SHP77 (cell line): ENCODE measurements at regions not wholly inside any gene's neighbourhood (a gene's known extent, or its start where the extent isn't known, plus 50 kb on each side); places are given as distances from the start of the nearest gene placed in this dataset.
"Not testable (repeated sequence)": the region's sequence is repeated elsewhere in the genome, so short reads cannot be mapped to it uniquely, and the experiment has no call there.

Source experiments
- DNase-seq, 2 experiments: peaks; one replicate each; lab custom pipeline; 2025; lab: John Stamatoyannopoulos, UW

DNA sequence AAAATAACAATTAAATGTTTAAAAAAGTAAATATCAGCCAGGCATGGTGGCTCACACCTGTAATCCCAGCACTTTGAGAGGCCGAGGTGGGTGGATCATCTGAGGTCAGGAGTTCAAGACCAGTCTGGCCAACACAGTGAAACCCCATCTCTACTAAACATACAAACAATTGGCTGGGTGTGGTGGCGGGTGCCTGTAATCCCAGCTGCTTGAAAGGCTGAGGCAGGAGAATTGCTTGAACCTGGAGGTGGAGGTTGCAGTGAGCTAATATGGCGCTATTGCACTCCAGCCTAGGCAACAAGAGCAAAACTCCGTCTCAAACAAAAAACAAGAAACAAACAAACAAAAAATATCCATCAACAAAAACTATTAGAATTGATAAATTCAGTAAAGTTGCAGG is 77.5 kb downstream of the SNX5 start:
- not testable (repeated sequence) for DNase-seq

DNA sequence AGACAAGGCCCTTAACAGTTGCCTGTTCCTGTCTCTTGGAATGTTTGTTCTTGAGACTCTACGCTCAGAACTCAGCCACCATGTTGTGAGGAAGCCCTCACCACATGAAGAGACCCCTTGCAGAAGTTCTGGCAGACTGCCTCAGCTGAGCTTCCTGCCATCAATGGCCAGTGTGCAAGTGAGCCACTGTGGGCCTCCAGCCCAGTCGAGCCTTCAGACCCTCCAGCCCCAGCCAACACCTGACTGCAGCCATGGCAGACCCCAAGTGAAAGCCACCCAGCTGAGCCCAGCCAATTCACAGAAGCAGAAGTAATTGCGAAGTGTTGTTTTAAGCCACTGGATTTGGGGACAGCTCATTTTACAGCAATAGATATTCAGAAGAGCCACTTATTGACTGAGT is 78.3 kb downstream of the SNX5 start:
- DNase-seq = no peak

DNA sequence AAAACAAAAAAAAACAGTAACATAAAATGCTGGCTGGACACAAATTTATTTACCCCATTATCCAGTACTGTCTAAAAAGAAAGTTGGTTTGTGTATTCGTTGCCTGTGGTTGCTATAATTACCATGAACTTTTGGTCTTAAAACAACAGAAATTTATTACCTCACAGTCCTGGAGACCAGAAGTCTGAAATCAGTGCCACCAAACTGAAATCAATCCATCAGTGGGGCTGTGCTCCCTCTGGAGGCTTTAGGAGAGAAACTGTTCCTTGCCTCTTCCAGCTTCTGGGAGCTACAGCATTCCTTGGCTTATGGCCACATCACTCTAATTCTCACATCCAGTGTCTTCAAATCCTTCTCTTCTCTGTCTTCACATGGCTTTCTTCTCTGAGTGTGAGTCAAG is 79.4 kb downstream of the SNX5 start:
- no peak for DNase-seq

DNA sequence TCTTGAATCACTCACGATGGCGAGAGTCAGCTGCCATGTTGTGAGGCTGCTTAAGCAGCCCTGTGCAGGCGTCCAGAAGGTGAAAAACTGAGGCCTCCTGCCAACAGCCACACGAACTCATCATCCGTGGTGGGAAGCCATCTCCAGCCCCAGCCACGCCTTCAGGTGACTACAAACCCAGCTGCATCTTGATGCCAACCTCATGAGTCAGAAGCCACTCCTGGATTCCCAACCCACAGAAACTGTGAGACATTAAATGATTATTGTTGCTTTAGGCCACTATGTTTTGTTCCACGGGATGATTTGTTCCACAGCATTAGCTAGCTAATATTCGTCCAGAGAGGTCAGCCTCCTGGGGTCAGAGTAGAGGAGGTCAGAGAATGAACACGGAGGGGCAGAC is 80.5 kb downstream of the SNX5 start:
- no peak for DNase-seq

DNA sequence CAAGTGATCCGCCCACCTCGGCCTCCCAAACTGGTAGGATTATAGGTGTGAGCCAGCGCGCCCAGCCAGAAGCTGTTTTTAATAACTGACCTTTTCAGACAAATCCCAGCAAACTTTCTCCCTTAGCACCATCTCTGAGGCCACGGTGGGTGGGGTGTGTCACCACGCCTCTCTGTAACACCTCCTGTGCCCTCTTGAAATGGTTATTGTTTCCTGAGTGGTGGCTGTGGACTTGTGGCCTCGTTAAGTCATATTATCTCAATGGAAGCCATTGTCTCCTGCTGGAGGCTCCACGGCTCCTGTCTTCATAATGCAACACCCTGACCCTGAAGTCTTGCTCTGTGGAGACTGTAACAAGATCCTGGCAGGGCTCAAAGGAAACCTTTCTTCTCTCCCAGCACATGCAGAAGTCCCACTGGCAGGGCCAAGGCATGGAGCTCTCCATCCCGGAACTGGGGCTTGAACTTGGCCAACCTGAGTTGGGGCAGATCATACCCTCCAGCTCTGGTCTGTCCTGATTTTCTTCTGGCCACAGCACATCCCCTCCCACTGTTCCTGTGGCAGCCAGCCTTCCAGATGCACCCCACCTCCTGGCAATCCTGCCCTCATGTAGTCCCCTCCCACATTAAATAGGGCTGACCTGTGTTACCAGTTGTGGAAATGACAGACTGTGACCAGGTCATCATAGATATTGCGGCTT is 81.1 kb downstream of the SNX5 start:
- no peak for DNase-seq

DNA sequence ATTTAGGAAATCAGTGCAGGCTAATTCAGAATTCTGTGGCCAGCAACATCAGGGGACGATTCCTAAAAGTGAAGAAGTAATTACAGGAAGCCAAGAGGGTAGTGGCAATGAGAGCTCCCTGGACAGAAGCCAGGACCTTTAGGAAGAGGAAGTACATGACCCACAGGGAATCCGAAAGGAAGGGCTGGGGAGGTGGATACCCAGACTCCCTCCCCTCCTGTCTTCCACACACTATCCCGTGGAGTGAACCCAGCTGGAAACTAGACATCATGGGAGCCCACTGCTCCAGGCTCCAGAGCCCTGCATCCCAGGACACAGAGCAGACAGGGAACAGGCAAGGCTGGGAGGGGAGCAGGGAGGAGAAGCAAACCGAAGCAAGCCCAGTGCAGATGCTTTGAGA is 83.0 kb downstream of the SNX5 start:
- DNase-seq = no peak

DNA sequence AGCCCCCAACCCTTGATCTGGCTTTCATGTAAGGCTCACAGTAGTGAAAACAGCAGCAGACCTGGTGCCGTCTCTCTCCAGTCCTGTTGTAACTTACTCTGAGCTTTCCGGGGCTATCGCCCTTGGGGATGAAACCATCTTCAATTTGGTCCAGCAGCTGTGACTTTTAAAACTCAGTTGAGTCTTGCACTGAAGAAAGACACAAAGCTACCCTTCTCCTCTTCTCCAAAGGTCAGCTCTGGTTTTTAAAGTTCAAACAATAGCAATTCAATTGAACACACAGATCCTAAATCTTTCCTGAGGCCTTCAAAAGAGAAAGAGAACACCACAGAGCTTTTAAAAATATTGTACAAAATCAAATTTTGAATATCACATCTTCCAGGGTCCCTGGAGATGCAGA is 83.5 kb downstream of the SNX5 start:
- DNase-seq = no peak

DNA sequence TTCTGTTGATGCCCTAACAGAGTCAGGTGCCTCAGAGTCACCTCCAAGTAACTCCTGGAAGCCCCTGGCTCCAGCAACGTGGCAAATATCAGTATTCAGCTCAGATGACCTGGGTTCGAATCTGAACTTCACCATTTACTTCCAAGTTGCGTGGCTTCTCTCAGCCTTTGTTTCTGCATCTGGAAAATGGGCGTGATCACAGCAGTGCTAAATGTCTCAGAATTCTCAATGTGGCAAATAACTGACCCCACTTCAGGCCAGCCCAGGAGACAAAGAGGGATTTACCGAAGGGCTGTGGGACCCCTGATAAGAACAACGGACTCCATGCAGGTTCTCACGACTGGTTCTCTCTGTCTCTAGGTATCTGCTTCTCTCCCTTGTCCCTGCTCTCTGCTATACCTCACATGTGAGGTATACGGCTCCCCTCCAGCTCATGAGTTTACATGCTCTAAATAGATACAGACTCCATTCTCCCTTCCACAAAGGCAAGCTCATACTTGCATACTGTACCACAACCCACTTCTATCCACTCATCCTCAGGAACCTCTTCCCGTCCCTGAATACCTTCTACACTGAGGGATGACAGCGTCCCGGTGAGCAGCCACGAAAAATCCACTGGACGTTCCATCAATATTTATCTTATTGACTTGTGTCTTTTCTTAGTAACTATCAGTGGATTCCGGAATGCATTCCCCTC is 84.1 kb downstream of the SNX5 start:
- DNase-seq = no peak

DNA sequence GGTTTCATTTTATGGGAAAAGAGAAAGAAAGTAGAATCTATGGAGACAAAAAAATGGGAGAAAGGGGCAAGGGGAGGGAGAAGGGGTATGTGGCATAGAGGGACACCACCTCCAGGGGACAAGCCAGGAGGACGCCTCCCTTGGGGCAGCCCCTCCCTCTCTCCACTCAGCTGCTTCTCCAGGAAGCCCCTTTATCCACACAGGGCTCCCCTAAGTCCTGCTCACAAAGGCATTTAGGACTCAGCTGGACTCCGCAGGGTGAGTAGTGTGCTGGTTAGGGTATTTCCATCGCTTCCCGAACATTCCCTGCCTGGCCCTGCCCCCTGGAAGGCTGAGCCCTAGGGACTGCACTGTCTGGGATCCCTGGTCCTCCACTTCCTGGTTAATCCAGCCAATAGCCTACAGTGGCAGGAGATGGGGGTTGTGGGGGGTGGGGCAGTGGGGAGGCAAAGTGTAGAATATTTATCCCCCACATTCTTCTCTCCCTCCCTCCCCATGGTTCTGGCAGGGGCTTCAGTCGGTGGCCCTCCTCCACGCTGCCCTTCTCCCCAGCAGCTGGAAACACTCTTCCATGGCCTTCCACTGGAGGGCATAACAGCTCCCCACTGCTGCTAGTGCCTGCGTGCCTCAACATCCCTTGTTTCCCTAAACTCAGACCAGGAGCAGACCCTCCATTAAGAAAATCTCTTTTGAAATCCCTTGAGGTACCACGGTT is 84.8 kb downstream of the SNX5 start:
- DNase-seq = no peak

DNA sequence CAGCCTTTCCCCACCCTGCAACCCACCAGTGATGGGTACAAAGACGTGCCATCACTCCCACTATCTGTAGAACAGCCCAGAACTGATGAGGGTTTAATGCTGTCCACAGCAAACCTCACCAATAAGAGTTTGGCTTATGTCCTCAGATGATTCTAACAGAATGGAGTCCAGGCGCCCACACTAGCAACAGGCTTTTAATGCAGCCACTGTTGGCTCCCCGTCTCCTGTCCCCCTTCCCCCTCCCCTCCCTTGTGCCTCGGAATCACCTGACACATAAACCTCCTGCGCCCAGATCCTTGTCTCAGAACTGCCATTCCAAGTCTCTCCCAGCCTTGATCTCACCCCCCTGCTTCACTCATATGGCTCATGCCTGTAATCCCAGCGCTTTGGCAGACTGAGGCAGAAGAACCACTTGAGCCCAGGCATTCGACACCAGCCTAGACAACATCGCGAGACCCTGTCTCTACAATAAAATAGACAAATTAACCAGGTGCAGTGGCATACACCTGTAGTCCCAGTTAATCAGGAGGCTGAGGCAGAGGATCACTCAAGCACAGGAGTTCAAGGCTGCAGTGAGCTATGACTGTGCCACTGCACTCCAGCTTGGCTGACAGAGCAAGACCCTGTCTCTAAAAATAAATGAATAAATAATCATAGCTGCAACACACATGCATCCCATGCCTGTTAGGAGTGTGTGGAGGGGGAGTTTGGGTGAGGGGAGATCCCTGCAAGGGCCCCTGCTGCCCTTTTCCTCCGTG is 85.6 kb downstream of the SNX5 start:
- no peak for DNase-seq

DNA sequence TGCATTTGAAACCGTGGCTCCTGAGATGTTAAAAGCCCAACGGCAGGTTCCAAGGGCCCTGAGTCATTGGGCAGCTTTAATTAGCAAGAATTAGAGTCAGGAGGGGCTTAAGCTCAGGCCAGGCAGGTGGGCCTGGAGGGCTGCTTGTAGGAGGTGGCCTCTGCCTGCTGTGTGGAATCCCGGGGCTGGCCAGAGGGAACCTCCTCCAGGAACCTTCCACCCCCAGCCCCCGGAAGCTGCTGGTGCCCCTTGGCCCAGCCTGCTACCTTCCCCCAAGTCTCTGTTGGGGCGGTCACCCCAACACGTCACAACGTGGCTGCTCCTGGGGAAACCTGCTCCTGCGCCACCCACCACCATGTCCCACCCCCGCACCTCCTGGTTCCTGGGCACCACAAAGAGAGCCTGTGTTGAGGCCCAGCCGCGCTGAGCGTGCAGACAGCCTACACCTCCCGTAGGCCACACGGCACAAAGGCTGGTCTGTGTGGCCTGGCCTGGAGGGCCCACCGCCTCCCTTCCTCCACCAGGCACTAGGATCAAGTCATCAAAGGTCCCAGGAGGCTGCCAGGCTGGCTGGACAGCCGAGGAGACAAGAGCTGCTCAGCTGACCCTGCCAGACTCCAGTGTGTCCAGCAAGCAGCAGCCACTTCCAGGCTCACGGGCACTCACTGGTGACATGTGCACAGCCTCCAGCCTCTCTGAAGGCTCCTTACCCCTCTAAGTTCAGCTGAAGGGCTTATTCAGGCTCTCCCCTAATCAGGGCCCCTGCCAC is 86.3 kb downstream of the SNX5 start:
- DNase-seq = no peak

DNA sequence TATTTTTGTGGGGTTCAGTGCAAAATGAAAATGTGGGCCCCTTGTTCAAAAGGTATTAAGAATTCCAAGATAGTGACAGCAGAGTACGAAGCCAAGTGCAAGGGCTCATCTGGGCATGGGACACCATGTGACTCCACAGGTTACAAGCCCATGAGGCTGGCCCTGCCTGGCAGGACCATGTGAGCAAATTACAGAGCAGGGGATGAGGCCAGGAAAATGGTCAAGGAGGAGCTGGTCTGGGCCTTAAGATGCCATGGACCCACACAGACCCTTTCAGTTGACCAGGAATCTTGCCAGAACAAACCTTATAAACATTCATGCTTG is 86.9 kb downstream of the SNX5 start:
- DNase-seq = no peak

DNA sequence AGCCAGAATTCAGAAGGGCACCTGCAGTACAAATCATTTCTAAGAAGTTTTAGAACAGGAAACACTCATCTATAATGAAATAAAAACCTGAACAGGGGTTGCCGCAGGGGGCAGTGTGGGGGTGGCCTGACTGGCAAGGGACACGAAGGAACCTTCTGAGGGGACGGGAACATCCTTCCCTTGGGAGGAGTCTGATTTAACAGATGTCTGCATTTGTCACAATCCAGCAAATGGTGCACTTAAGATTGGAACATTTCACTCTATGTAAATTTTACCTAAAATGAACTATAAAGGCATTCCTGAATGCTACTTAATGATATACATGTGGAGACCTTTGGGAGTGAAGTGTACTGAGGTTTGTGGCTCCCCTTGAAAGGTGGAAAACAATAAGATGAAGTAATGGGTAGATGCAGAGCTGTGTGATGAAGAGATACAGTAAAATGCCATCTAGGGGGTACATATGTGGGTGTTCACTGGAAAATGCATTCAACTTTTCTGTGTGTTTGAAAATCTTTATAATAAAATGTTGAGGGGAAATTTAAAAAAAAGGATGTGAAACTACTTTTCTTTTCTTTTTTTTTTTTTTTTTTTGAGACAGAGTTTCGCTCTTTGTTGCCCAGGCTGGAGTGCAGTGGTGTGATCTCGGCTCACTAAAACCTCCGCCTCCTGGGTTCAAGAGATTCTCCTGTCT is 89.5 kb downstream of the SNX5 start:
- DNase-seq = no peak

DNA sequence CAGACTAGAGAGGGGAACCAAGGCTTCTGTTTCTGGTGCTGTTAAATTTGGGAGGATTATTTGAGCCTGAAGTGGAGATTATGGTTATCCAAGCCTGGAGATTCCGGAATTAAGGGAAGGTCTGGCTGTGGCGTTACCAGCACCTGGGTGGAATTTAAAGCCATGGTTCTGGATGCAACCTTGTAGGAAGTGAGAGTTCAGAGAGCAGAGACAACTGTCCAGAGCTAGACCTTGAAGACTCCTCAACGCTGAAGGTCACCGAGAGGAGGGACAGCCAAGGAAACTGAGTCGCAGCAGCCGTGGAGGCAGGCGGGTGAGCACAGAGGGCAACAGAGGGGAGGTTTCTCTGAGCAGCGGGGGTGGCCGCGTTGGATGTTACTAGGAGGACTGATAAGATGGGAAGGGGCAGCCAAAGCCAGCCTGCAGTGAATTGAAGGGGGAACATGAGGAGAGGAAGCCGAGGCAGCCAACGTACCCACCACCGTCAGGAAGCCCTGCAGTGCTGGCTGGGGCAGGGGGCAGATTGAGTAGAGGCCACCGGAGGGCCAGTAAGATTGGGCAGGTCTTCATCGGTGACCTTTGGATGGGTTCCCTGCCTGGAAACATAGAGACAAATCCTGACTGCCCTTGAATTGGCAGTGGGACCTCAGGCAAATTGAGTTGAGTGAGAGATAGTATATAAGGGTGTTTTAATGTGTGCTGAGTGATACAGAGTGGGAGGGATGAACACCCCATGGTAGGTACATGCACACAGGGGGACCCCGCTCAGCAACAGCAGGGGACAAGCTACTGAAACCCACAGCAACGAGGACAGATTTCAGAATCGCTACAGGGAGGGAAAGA is 90.3 kb downstream of the SNX5 start:
- no peak for DNase-seq

DNA sequence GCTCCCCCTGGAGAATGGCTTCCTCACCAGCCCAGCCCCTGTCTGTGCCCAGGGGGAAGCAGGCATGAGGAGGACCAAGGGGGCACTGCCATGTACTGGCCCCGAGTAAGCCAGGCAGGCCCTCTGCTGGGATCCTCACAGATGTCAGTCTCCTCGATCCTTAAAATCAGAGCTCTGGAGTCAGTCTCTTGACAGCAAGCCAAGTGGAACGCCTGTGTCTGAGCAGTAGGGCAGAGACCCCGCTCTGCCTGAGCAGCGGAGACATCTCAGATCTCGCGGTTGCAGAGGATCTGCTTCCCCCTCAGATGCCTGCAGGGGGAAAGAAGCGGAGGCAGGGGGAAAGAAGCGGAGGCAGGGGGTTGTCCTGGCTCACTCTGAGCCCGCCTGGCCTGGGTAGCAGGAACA is 92.6 kb downstream of the SNX5 start:
- no peak for DNase-seq

DNA sequence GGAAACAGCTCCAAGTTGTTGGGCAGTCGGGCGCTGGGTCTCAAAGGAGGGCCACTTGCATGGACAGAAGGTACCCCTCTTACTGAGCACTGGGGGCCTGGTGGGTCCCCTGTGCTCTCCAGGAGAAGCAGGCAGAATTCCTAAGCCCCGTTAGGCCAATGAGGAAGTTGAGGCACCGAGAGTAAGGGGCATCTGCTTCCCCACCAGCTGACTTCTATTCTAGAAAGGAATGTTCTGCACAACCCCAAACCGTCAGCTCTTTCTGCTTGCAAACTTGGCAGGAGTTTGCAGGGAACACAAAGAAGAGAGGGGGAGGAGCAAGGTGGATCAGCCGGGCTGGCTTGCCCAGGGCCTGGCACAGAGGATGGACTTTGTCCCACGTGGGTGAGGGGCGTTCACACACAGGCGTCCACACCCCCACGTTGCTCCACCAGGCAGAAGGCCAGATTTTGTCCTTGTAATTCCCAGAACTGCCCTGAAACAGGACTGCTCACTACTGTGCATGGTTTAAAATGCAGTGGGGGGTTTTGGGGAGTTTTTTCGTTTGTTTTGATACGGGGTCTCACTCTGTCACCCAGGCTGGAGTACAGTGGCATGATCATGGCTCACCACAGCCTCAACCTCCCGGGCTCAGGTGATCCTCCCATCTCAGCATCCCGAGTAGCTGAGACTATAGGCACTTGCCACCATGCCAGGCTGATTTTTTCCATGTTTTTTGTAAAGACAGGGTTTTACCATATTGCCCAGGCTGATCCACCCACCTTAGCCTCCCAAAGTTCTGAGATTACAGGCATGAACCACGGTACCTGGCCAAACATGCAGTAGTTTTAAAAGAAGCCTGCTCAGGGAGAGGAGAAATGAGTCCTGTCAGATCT is 93.3 kb downstream of the SNX5 start:
- no peak for DNase-seq

DNA sequence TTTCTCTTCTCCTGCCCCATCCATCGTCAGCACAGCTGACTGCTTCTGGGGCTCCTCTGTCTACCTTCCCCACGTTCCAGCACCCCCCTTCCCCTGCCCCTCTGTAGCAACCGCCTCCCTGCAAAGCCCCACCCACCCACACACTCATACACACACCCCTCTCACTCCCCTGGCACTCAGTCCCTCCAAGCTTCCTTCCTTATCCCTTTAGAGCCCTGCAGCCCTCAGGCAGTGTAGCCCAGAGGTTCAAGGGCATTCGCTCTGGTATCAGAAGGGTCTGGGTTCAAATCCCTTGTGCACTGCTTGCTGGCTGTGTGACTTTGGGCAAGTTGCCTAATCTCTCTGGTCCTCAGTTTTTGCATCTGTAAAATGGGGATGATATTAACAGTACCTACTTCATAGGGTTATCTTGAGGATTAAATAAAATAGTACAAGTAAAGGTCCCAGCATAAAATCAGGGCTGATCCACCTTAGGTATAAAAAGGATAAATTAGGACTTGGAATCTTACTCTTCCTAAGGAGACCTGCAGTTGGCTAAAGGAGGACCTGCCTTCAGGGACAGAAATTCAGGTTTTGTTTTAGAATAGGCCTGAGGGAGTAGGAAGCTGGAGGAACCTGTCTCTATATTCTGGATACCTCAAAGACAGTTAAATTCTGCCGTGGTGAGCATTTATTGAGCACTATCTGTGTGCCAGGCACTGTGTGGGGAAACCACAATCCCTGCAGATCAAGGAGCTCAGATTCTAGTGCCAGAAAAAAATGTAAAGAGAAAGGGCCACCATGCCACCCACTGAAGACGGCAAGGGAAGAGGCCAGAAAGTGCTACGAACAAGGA is 94.1 kb downstream of the SNX5 start:
- DNase-seq = no peak
